B cell (primary cell): ENCODE measurements at regions not wholly inside any gene's neighbourhood (a gene's known extent, or its start where the extent isn't known, plus 50 kb on each side); places are given as distances from the start of the nearest gene placed in this dataset.

Experiments
- ATAC-seq: fragments of 200-7000 bp; cut with Tn5 transposase; one replicate; pipeline ENCODE4 v1.10.0; 2021; ENCODE audit warnings: low read depth, mild to moderate bottlenecking, moderate number of reproducible peaks, moderate library complexity
- CTCF ChIA-PET: fragments of 350-600 bp; sonication (Branson Sonifier 250); formaldehyde crosslinking; loops from one replicate; lab custom pipeline; 2021; ENCODE audit warnings: antibody characterized with exemption, inconsistent platforms; lab: Charles Lee
- POLR2A ChIA-PET: fragments of 350-600 bp; sonication (Branson Sonifier 250); formaldehyde crosslinking; loops from one replicate; lab custom pipeline; 2021; ENCODE audit warnings: antibody characterized with exemption; lab: Charles Lee
- DNase-seq: peaks from one replicate; pipeline ENCODE4 v3.0.0; 2013
- H2AFZ ChIP-seq: 2 replicates; pipeline ENCODE4 v1.6.1; 2012; ENCODE audit warnings: mild to moderate bottlenecking, low read depth, low read length; ENCODE audit not compliant: insufficient read depth, poor library complexity, severe bottlenecking
- H3K27ac ChIP-seq, 2 donors: 1 replicate in 1 of 2; 2 replicates in 1 of 2; pipeline ENCODE4 v1.5.1; 2012 to 2013; ENCODE audit warnings: low read length in 2 of 2, mild to moderate bottlenecking in 2 of 2, moderate library complexity in 1 of 2
- H3K27me3 ChIP-seq, 4 experiments: fragments of 200-600 bp in 1 of 4; sonication (generic) in 1 of 4; replicated peaks in 1 of 4; 1 replicate in 2 of 4; 2 replicates in 2 of 4; pipeline versions ENCODE4 v1.6.1 to v1.7.0; 2013 to 2016; ENCODE audit warnings: low read length in 3 of 4, mild to moderate bottlenecking in 2 of 4, mixed read lengths in 1 of 4, moderate library complexity in 1 of 4; ENCODE audit not compliant: insufficient read depth in 4 of 4, control insufficient read depth in 3 of 4; ENCODE audit errors: control extremely low read depth in 1 of 4
- H3K36me3 ChIP-seq, 2 experiments: replicated peaks in 1 of 2; 1 replicate in 1 of 2; 2 replicates in 1 of 2; pipeline versions ENCODE4 v1.6.1 to v1.7.1; 2013; ENCODE audit warnings: low read length in 1 of 2; ENCODE audit not compliant: insufficient read depth in 2 of 2, control insufficient read depth in 1 of 2; ENCODE audit errors: control extremely low read depth in 1 of 2, extremely low read depth in 1 of 2
- H3K4me1 ChIP-seq, 2 donors: fragments of 200-600 bp in 1 of 2; sonication (generic) in 1 of 2; 1 replicate in 1 of 2; 2 replicates in 1 of 2; pipeline versions ENCODE4 v1.5.1 to v1.6.1; 2013 to 2017; ENCODE audit warnings: low read length in 2 of 2; ENCODE audit not compliant: control insufficient read depth in 2 of 2, insufficient read depth in 2 of 2
- H3K4me2 ChIP-seq: replicated peaks from 2 replicates; pipeline ENCODE3; 2012; ENCODE audit warnings: mild to moderate bottlenecking, low read depth, low read length; ENCODE audit not compliant: poor library complexity, severe bottlenecking
- H3K4me3 ChIP-seq, 5 experiments: fragments of 200-600 bp in 1 of 5; sonication (generic) in 1 of 5; 1 replicate in 3 of 5; 2 replicates in 2 of 5; pipeline versions ENCODE4 v1.5.1 to v1.7.0; 2011 to 2016; ENCODE audit warnings: low read length in 4 of 5, mild to moderate bottlenecking in 4 of 5, low read depth in 2 of 5, control low read depth in 1 of 5, moderate library complexity in 1 of 5; ENCODE audit not compliant: insufficient read depth in 1 of 5; ENCODE audit errors: control extremely low read depth in 1 of 5, extremely low read depth in 1 of 5
- H3K79me2 ChIP-seq: fragments of 200-600 bp; sonication (generic); one replicate; pipeline ENCODE4 v1.6.0; 2016; ENCODE audit warnings: low read length; ENCODE audit not compliant: control insufficient read depth, insufficient read depth
- H3K9ac ChIP-seq: fragments of 200-600 bp; sonication (generic); 2 replicates; pipeline ENCODE4 v1.6.1; 2017; ENCODE audit warnings: mild to moderate bottlenecking, low read length, moderate library complexity
- H3K9me3 ChIP-seq, 3 donors: one replicate each; pipeline versions ENCODE4 v1.6.1 to v1.7.1; 2013; ENCODE audit warnings: low read length in 2 of 3; ENCODE audit not compliant: control insufficient read depth in 2 of 3, insufficient read depth in 1 of 3; ENCODE audit errors: control extremely low read depth in 1 of 3
- H4K20me1 ChIP-seq: 2 replicates; pipeline ENCODE4 v1.6.0; 2012; ENCODE audit warnings: mild to moderate bottlenecking, low read length; ENCODE audit not compliant: insufficient read depth, control insufficient read depth, poor library complexity, severe bottlenecking
- H3K27ac Mint-ChIP-seq: one replicate; pipeline ENCODE4 v1.8.0; 2021; ENCODE audit warnings: mixed read lengths
- H3K27me3 Mint-ChIP-seq: one replicate; pipeline ENCODE4 v1.8.0; 2021; ENCODE audit warnings: mixed read lengths
- H3K4me1 Mint-ChIP-seq: one replicate; pipeline ENCODE4 v1.8.0; 2021; ENCODE audit warnings: mixed read lengths
- H3K4me3 Mint-ChIP-seq: one replicate; pipeline ENCODE4 v1.8.0; 2021; ENCODE audit warnings: mixed read lengths
- H3K9me3 Mint-ChIP-seq: one replicate; pipeline ENCODE4 v1.8.0; 2022; ENCODE audit warnings: mixed read lengths; ENCODE audit not compliant: insufficient read depth
- EZH2 ChIP-seq: IDR thresholded peaks from 2 replicates; pipeline ENCODE4 v1.6.1; 2012; ENCODE audit warnings: borderline replicate concordance, low read depth, mild to moderate bottlenecking, moderate library complexity, low read length; ENCODE audit not compliant: insufficient read depth, poor library complexity, severe bottlenecking
- WGBS: methylation state at CpG from one replicate; pipeline ENCODE4 v1.1.5; 2013; ENCODE audit warnings: missing lambda C conversion rate; ENCODE audit not compliant: insufficient coverage; 5-methylcytosine and 5-hydroxymethylcytosine counted together
- intact Hi-C: fragments of 100-400 bp; cut with micrococcal nuclease; formaldehyde crosslinking; loops from one replicate; pipeline ENCODE4 v1.10.0; 2022
- TF ChIP-seq, protein P1 (sequence below): fragments of 200-600 bp; IDR thresholded peaks from one replicate; pipeline ENCODE4 v1.8.0; 2022; ENCODE audit warnings: antibody characterized with exemption, mild to moderate bottlenecking

DNA sequence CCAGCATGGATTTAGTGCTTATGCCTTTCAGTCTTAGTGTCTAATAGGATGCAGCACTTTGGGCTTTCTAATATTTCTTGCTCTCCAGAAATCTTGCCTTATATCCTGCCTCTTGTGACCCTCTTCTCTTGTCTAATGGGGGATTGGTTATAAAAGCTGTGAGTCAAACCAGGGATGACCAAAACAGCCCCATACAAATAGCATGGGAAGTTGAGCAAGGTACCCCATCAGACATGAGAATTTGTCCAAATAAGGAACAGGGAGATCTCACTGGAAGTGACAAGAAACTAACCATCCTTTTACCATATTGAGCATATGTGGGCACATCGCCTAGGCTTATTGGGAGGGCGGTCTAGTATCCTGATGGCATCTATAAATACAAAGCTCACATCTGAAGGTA is 78.8 kb upstream of the BZW1 start:
- Histone ChIP-seq H4K20me1 (no peaks in the 10 kb centered on the region), H3K9ac (no peak overlapping the region), H3K9me3 (no peaks in the 10 kb centered on the region), H3K4me1 (no peaks in the 10 kb centered on the region), H3K27me3 (peaks cover 0 to 2% (median 0%) of the 10 kb centered on the region in 4 experiments), H2AFZ (no peak overlapping the region), H3K4me2 (no peak overlapping the region), H3K36me3 (no peaks in the 10 kb centered on the region), H3K4me3 (no peak overlapping the region), H3K27ac (no peak overlapping the region), H3K79me2 (no peaks in the 10 kb centered on the region)
- intact Hi-C loops: no loop called here
- Mint-ChIP-seq H3K4me3 (no peak overlapping the region), H3K27ac (no peak overlapping the region), H3K4me1 (no peaks in the 10 kb centered on the region), H3K27me3 (peaks cover 16% of the 10 kb centered on the region), H3K9me3 (no peaks in the 10 kb centered on the region)
- CTCF ChIA-PET: no interaction called here
- POLR2A ChIA-PET: no interaction called here
- no CpG with 5 or more reads among the region's 2 CpGs for WGBS
- no peak for TF ChIP-seq EZH2
- TF ChIP-seq, protein P1, sequence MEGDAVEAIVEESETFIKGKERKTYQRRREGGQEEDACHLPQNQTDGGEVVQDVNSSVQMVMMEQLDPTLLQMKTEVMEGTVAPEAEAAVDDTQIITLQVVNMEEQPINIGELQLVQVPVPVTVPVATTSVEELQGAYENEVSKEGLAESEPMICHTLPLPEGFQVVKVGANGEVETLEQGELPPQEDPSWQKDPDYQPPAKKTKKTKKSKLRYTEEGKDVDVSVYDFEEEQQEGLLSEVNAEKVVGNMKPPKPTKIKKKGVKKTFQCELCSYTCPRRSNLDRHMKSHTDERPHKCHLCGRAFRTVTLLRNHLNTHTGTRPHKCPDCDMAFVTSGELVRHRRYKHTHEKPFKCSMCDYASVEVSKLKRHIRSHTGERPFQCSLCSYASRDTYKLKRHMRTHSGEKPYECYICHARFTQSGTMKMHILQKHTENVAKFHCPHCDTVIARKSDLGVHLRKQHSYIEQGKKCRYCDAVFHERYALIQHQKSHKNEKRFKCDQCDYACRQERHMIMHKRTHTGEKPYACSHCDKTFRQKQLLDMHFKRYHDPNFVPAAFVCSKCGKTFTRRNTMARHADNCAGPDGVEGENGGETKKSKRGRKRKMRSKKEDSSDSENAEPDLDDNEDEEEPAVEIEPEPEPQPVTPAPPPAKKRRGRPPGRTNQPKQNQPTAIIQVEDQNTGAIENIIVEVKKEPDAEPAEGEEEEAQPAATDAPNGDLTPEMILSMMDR: no peak
- ATAC-seq (no peak), DNase-seq (no peak)

DNA sequence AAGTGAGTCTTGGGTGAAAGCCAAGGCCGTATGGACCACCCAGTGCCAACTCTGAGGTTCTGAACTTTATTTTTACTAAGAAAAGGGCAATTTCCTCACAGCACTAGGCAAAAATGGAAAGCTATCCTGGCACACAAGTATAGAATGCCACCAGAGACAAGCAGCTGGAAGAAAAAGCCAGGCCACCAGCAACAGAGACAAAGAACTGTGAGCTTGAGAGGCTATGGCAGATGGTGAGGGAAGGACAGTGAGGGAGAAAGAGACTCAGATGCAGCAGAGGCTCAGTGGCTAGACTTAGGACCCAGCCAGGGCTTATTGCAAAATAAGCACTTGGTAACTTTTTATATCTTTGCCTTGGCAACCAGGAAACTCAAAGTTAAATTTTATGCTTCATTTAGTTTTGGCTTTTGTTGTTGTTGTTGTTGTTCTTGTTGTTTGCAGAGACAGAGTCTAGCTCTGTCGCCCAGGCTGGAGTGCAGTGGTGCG is 78.0 kb upstream of the BZW1 start:
- Histone ChIP-seq H3K9ac (no peak overlapping the region), H3K9me3 (no peaks in the 10 kb centered on the region), H3K36me3 (no peaks in the 10 kb centered on the region), H4K20me1 (no peaks in the 10 kb centered on the region), H3K79me2 (no peaks in the 10 kb centered on the region), H3K4me1 (no peaks in the 10 kb centered on the region), H3K4me3 (no peak overlapping the region), H2AFZ (no peak overlapping the region), H3K4me2 (no peak overlapping the region), H3K27ac (no peak overlapping the region), H3K27me3 (peaks cover 0 to 2% (median 0%) of the 10 kb centered on the region in 4 experiments)
- H3K27me3 Mint-ChIP-seq: peaks cover 16% of the 10 kb centered on the region
- H3K9me3 Mint-ChIP-seq: no peaks in the 10 kb centered on the region
- no peaks in the 10 kb centered on the region for H3K4me1 Mint-ChIP-seq
- intact Hi-C loops: no loop called here
- H3K27ac Mint-ChIP-seq: no peak overlapping the region
- H3K4me3 Mint-ChIP-seq: no peak overlapping the region
- no peak for DNase-seq
- CTCF ChIA-PET: no interaction called here
- TF ChIP-seq, protein P1: no peak
- no peak for TF ChIP-seq EZH2
- no peak for ATAC-seq
- POLR2A ChIA-PET: no interaction called here
- 100% methylated on average over 1 of the region's 3 CpGs for WGBS
